A673 (cell line): ENCODE measurements at regions not wholly inside any gene's neighbourhood (a gene's known extent, or its start where the extent isn't known, plus 50 kb on each side); places are given as distances from the start of the nearest gene placed in this dataset.
"Not testable (repeated sequence)": the region's sequence is repeated elsewhere in the genome, so short reads cannot be mapped to it uniquely, and the experiment has no call there.

ENCODE experiments used
- EZH2 ChIP-seq: fragments of 200-600 bp; sonication (generic); IDR thresholded peaks from 2 replicates; pipeline ENCODE4 v1.6.1; 2017; ENCODE audit warnings: borderline replicate concordance, low read depth, mild to moderate bottlenecking, mixed read lengths, antibody characterized with exemption, low read length; ENCODE audit not compliant: poor library complexity, severe bottlenecking
- TF ChIP-seq, protein P1 (sequence below): fragments of 300-800, 200-600 bp; sonication (generic); conservative IDR thresholded peaks from 2 replicates; pipeline ENCODE4 v1.5.1; 2017; ENCODE audit warnings: low read depth, mild to moderate bottlenecking, antibody characterized with exemption, low read length, moderate library complexity, mixed read lengths

DNA sequence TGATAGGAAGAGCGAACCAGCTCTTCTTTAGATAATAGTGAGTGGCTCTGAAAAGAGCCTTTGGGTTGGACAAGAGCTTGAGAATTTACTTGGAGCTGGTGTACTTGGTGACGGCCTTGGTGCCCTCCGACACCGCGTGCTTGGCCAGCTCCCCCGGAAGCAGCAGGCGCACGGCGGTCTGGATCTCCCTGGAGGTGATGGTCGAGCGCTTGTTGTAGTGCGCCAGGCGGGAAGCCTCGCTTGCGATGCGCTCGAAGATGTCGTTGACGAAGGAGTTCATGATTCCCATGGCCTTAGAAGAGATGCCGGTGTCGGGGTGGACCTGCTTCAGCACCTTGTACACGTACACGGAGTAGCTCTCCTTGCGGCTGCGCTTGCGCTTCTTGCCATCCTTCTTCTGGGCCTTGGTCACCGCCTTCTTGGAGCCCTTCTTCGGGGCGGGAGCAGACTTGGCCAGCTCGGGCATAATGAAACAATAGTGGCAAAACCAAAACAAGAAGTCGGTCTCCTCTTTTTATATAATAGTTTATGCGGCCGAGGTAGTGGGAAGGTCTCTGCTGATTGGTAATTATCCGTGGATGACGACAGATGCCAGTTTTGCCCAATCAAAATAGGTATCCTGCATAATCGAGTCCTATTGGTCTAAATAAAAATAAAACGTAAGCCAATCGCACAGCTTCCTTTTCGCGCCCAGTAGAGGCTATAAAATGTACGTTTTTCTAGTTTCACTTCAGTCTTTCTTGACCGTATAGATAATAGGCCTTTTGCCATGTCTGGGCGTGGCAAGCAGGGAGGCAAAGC, 104.6 kb downstream of the OR2B2 start:
- TF ChIP-seq, protein P1, sequence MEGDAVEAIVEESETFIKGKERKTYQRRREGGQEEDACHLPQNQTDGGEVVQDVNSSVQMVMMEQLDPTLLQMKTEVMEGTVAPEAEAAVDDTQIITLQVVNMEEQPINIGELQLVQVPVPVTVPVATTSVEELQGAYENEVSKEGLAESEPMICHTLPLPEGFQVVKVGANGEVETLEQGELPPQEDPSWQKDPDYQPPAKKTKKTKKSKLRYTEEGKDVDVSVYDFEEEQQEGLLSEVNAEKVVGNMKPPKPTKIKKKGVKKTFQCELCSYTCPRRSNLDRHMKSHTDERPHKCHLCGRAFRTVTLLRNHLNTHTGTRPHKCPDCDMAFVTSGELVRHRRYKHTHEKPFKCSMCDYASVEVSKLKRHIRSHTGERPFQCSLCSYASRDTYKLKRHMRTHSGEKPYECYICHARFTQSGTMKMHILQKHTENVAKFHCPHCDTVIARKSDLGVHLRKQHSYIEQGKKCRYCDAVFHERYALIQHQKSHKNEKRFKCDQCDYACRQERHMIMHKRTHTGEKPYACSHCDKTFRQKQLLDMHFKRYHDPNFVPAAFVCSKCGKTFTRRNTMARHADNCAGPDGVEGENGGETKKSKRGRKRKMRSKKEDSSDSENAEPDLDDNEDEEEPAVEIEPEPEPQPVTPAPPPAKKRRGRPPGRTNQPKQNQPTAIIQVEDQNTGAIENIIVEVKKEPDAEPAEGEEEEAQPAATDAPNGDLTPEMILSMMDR = not testable (repeated sequence)
- not testable (repeated sequence) for TF ChIP-seq EZH2
